Gastroesophageal sphincter (tissue), 3 donors: ENCODE measurements at regions not wholly inside any gene's neighbourhood (a gene's known extent, or its start where the extent isn't known, plus 50 kb on each side); places are given as distances from the start of the nearest gene placed in this dataset.

Experiments used
- CTCF ChIP-seq, 4 experiments: fragments of 200-600 bp in 2 of 4; fragments of 450-650 bp in 2 of 4; sonication (generic) in 1 of 4; IDR thresholded peaks; one replicate each; pipeline ENCODE4 v1.5.1; 2017 to 2019; ENCODE audit warnings: antibody characterized with exemption in 4 of 4, mild to moderate bottlenecking in 2 of 4, moderate library complexity in 2 of 4
- POLR2A ChIP-seq, 2 donors: fragments of 450-650 bp; IDR thresholded peaks; one replicate each; pipeline ENCODE4 v1.6.1; 2017; ENCODE audit warnings: antibody characterized with exemption in 2 of 2, mild to moderate bottlenecking in 2 of 2, moderate library complexity in 1 of 2
- POLR2AphosphoS5 ChIP-seq: sonication (generic); formaldehyde crosslinking; IDR thresholded peaks from one replicate; pipeline ENCODE4 v1.6.1; 2017; ENCODE audit warnings: antibody characterized with exemption

GRCh38 chr5:145225529-145225928 is 609.6 kb downstream of the PRELID2 start:
- TF ChIP-seq CTCF (IDR thresholded peaks at IDR 0.05) (no peak), POLR2A (IDR thresholded peaks at IDR 0.05) (no peak), POLR2AphosphoS5 (no peak)
